K562 (cell line): ENCODE measurements at regions not wholly inside any gene's neighbourhood (a gene's known extent, or its start where the extent isn't known, plus 50 kb on each side); places are given as distances from the start of the nearest gene placed in this dataset.
A peak's percentile ranks its signal among the peaks of the same experiment; 100 is the strongest.

Experiments used
- CTCF ChIP-seq, 3 experiments: IDR thresholded peaks in 2 of 3; conservative IDR thresholded peaks in 1 of 3; 2 replicates each; pipeline ENCODE4 v1.5.1; 2011 to 2012; ENCODE audit warnings: low read length in 3 of 3, mild to moderate bottlenecking in 3 of 3, control low read depth in 2 of 3, improper control_type of control experiment in 1 of 3, inconsistent platforms in 1 of 3, low read depth in 1 of 3, mixed read lengths in 1 of 3, moderate library complexity in 1 of 3; ENCODE audit not compliant: insufficient read depth in 2 of 3
- FOS ChIP-seq: IDR thresholded peaks from 3 replicates; pipeline ENCODE4 v1.6.1; 2011; ENCODE audit not compliant: insufficient read length; ENCODE audit errors: extremely low read depth
- RAD21 ChIP-seq, 2 experiments: fragments of 250-450 bp in 1 of 2; fragments of 450-650 bp in 1 of 2; sonication (Bioruptor Pico) in 1 of 2; formaldehyde crosslinking in 1 of 2; IDR thresholded peaks in 1 of 2; conservative IDR thresholded peaks in 1 of 2; 2 replicates each; pipeline versions ENCODE4 v1.4.0 to v1.8.0; 2020 to 2022; ENCODE audit warnings: mild to moderate bottlenecking in 2 of 2, moderate library complexity in 1 of 2
- RFX7 ChIP-seq: fragments of 250-450 bp; sonication (Bioruptor Pico); IDR thresholded peaks from 2 replicates; pipeline ENCODE4 v1.5.1; 2021; ENCODE audit warnings: mild to moderate bottlenecking
- VEZF1 ChIP-seq: fragments of 200-800 bp; sonication (Bioruptor generic); IDR thresholded peaks from 2 replicates; pipeline ENCODE4 v1.6.1; 2017; ENCODE audit warnings: missing genetic modification characterization, missing compliant biosample characterization
- ZBTB5 ChIP-seq: fragments of 450-650 bp; IDR thresholded peaks from 2 replicates; pipeline ENCODE4 v1.6.1; 2017; ENCODE audit warnings: antibody characterized with exemption
- ZNF134 ChIP-seq: fragments of 250-450 bp; sonication (Bioruptor Pico); conservative IDR thresholded peaks from 2 replicates; pipeline ENCODE4 v1.4.0; 2020
- TF ChIP-seq, protein P1 (sequence below): IDR thresholded peaks from 2 replicates; pipeline ENCODE4 v1.6.1; 2011; ENCODE audit warnings: borderline replicate concordance, low read depth, mild to moderate bottlenecking, moderate library complexity, low read length; ENCODE audit not compliant: insufficient read depth, poor library complexity, severe bottlenecking

- peak; percentile 39 to 53; a peak in 3 of 4 replicates for TF ChIP-seq RAD21 (CRISPR knock-in tag; conservative IDR thresholded peaks at IDR 0.05 in 1 of 2, IDR thresholded peaks at IDR 0.05 in 1 of 2)
- TF ChIP-seq, protein P1, sequence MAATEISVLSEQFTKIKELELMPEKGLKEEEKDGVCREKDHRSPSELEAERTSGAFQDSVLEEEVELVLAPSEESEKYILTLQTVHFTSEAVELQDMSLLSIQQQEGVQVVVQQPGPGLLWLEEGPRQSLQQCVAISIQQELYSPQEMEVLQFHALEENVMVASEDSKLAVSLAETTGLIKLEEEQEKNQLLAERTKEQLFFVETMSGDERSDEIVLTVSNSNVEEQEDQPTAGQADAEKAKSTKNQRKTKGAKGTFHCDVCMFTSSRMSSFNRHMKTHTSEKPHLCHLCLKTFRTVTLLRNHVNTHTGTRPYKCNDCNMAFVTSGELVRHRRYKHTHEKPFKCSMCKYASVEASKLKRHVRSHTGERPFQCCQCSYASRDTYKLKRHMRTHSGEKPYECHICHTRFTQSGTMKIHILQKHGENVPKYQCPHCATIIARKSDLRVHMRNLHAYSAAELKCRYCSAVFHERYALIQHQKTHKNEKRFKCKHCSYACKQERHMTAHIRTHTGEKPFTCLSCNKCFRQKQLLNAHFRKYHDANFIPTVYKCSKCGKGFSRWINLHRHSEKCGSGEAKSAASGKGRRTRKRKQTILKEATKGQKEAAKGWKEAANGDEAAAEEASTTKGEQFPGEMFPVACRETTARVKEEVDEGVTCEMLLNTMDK = peak; percentile 51
- no peak for TF ChIP-seq FOS
- no peak for TF ChIP-seq RFX7 (CRISPR knock-in tag)
- peak; percentile 45 for TF ChIP-seq VEZF1 (CRISPR knock-in tag)
- TF ChIP-seq ZNF134 = no peak
- peak; percentile 55 to 75 (median 64); a peak in 5 of 6 replicates for TF ChIP-seq CTCF (IDR thresholded peaks at IDR 0.05 in 2 of 3, conservative IDR thresholded peaks at IDR 0.05 in 1 of 3; ENCODE audit: insufficient read depth in 2 of 3, low read depth in 1 of 3, low read length in 3 of 3)
- TF ChIP-seq ZBTB5 = no peak
Measured at GRCh38 chr6:138692058-138692977, 81.3 kb upstream of the CCDC28A start (continued).
